ENCODE measurements at regions not wholly inside any gene's neighbourhood (a gene's known extent, or its start where the extent isn't known, plus 50 kb on each side); places are given as distances from the start of the nearest gene placed in this dataset.

GRCh38 chr5:5615569-5615968 is 193.1 kb downstream of the ICE1 start:
- FAIRE-seq, result no peak

- FAIRE-seq, result no peak
Observed at GRCh38 chr5:5613261-5613990, 190.9 kb downstream of the ICE1 start.

- no peak for FAIRE-seq
Observed at GRCh38 chr5:5612096-5612495, 189.6 kb downstream of the ICE1 start.

GRCh38 chr5:5609935-5610334 is 187.5 kb downstream of the ICE1 start:
- FAIRE-seq, result no peak

- no peak for FAIRE-seq
Observed at GRCh38 chr5:5605170-5605764, 182.8 kb downstream of the ICE1 start.

- FAIRE-seq, result no peak
Observed at GRCh38 chr5:5602554-5602953, 180.1 kb downstream of the ICE1 start.

- FAIRE-seq, result no peak
Observed at GRCh38 chr5:5598547-5599113, 176.2 kb downstream of the ICE1 start.

GRCh38 chr5:5593391-5593790 is 170.9 kb downstream of the ICE1 start:
- no peak for FAIRE-seq

- no peak for FAIRE-seq
Observed at GRCh38 chr5:5592541-5592940, 170.1 kb downstream of the ICE1 start.

GRCh38 chr5:5591567-5591966 is 169.1 kb downstream of the ICE1 start:
- FAIRE-seq, result no peak

GRCh38 chr5:5589857-5590256 is 167.4 kb downstream of the ICE1 start:
- no peak for FAIRE-seq

- no peak for FAIRE-seq
Observed at GRCh38 chr5:5588887-5589826, 166.7 kb downstream of the ICE1 start.

- FAIRE-seq, result no peak
Observed at GRCh38 chr5:5588386-5588785, 165.9 kb downstream of the ICE1 start.

GRCh38 chr5:5587474-5587873 is 165.0 kb downstream of the ICE1 start:
- no peak for FAIRE-seq

GRCh38 chr5:5586721-5587120 is 164.2 kb downstream of the ICE1 start:
- no peak for FAIRE-seq

- FAIRE-seq, result no peak
Observed at GRCh38 chr5:5585751-5586341, 163.4 kb downstream of the ICE1 start.

GRCh38 chr5:5584751-5585150 is 162.3 kb downstream of the ICE1 start:
- FAIRE-seq, result no peak

- FAIRE-seq, result no peak
Observed at GRCh38 chr5:5584236-5584745, 161.8 kb downstream of the ICE1 start.

- FAIRE-seq, result no peak
Observed at GRCh38 chr5:5583832-5584231, 161.4 kb downstream of the ICE1 start.

- no peak for FAIRE-seq
Observed at GRCh38 chr5:5583023-5583765, 160.7 kb downstream of the ICE1 start.

- FAIRE-seq, result no peak
Observed at GRCh38 chr5:5581080-5581479, 158.6 kb downstream of the ICE1 start.

- no peak for FAIRE-seq
Observed at GRCh38 chr5:5576744-5577143, 154.3 kb downstream of the ICE1 start.
